ENCODE measurements at regions not wholly inside any gene's neighbourhood (a gene's known extent, or its start where the extent isn't known, plus 50 kb on each side); places are given as distances from the start of the nearest gene placed in this dataset.
"Not testable (repeated sequence)": the region's sequence is repeated elsewhere in the genome, so short reads cannot be mapped to it uniquely, and the experiment has no call there.

GRCh38 chr6:14240411-14241166 lies 123.0 kb downstream of the CD83 start:
- ChIA-PET POLR2A (interaction anchor here (0.6 to 6.0 kb wide), 10 partner anchors 12 to 1379 kb away, joined by 3 to 58 read pairs (median 4); no protein-coding TSS in a partner anchor), CTCF (ENCODE audit: unreplicated experiment) (interaction anchor here (1.1 kb wide), 1 partner anchor 23 kb away, joined by 4 read pairs; no protein-coding TSS in a partner anchor)
- peak overlapping the region; percentile 56 for H3K4me3 ChIP-seq (ENCODE audit: low read depth, low read length, poor library complexity, severe bottlenecking)
- peak overlapping the region; percentile 36; the same call in 1 of the 2 replicates for H2AFZ ChIP-seq (ENCODE audit: low read length)
- intact Hi-C loops (cut with micrococcal nuclease; ENCODE audit: unreplicated experiment) = loop anchor here (1.0 kb wide), 2 partner anchors 29 to 37 kb away; no protein-coding TSS in a partner anchor
- TSS peak; percentile 100 for BruUV-seq (replicated peaks)
- H3K9me2 ChIP-seq (ENCODE audit: insufficient read depth, low read length) = no peaks in the 10 kb centered on the region
- peak overlapping the region; percentile 80 for H3K4me2 ChIP-seq (ENCODE audit: low read length)
- H3K4me1 ChIP-seq (ENCODE audit: insufficient read depth, low read length, poor library complexity, severe bottlenecking) = peaks cover 93% of the 10 kb centered on the region
- H3K9me3 ChIP-seq (ENCODE audit: low read length) = peaks cover 23% of the 10 kb centered on the region
- H3K79me2 ChIP-seq (ENCODE audit: insufficient read depth, low read depth, low read length) = no peaks in the 10 kb centered on the region
- peak; percentile 75 for DNase-seq (ENCODE audit: low spot score)
- H4K20me1 ChIP-seq (ENCODE audit: insufficient read depth, low read length) = no peaks in the 10 kb centered on the region
- peaks cover 23% of the 10 kb centered on the region for H3K36me3 ChIP-seq (ENCODE audit: insufficient read depth, low read length)
- peak overlapping the region; percentile 100 for H3K27ac ChIP-seq (ENCODE audit: low read depth, low read length, poor library complexity, severe bottlenecking)
- TF ChIP-seq, protein P1, sequence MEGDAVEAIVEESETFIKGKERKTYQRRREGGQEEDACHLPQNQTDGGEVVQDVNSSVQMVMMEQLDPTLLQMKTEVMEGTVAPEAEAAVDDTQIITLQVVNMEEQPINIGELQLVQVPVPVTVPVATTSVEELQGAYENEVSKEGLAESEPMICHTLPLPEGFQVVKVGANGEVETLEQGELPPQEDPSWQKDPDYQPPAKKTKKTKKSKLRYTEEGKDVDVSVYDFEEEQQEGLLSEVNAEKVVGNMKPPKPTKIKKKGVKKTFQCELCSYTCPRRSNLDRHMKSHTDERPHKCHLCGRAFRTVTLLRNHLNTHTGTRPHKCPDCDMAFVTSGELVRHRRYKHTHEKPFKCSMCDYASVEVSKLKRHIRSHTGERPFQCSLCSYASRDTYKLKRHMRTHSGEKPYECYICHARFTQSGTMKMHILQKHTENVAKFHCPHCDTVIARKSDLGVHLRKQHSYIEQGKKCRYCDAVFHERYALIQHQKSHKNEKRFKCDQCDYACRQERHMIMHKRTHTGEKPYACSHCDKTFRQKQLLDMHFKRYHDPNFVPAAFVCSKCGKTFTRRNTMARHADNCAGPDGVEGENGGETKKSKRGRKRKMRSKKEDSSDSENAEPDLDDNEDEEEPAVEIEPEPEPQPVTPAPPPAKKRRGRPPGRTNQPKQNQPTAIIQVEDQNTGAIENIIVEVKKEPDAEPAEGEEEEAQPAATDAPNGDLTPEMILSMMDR (conservative IDR thresholded peaks at IDR 0.05; ENCODE audit: low read length) = no peak
- no peak for TF ChIP-seq EZH2phosphoT487 (IDR thresholded peaks at IDR 0.05; ENCODE audit: borderline replicate concordance, low read depth, low read length)

DNA sequence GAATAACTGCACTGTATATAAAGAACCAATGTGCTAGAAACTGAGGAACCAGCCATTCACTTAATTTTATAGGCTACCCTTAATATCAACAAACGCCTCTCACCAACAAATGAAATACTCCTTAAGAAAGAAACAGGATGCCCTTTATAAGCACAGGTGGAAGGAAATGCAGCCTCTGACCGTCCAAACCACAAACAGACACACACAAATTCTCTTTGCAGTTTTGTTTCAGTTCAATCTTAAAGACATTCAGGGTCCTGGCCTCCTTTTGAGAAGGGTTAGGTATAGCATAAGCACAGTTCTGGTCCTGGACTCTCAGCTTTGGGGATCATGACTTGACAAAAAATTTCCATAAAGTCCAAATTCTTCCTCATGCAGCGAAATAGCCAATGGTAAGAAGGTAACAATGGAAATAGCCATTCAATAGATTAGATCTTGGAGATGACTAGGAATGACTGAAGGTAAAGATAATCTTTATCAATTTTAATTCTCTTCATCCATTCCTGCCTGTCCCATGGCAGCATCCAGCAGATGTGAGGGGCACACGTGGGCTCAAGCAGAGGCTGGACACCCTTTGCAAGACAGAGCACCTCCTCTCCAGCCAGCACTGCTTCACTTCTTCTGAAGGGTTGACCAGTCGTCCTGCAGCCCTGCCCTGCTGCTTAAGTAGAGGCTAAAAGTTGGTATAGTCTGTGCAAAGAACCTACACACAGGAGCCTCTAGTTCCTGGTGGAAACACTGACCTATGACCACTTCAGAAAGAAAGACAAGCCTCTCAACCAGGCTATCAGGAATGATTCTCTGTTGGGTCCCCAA lies 123.9 kb downstream of the CD83 start:
- Histone ChIP-seq H3K4me2 (ENCODE audit: low read length) (peak overlapping the region; percentile 80), H3K4me3 (ENCODE audit: low read depth, low read length, poor library complexity, severe bottlenecking) (peak overlapping the region; percentile 56), H4K20me1 (ENCODE audit: insufficient read depth, low read length) (no peaks in the 10 kb centered on the region), H3K9me3 (ENCODE audit: low read length) (peaks cover 23% of the 10 kb centered on the region), H3K9me2 (ENCODE audit: insufficient read depth, low read length) (no peaks in the 10 kb centered on the region), H2AFZ (ENCODE audit: low read length) (peak overlapping the region; percentile 36; the same call in 1 of the 2 replicates), H3K27ac (ENCODE audit: low read depth, low read length, poor library complexity, severe bottlenecking) (peak overlapping the region; percentile 100), H3K79me2 (ENCODE audit: insufficient read depth, low read depth, low read length) (no peaks in the 10 kb centered on the region), H3K4me1 (ENCODE audit: insufficient read depth, low read length, poor library complexity, severe bottlenecking) (peaks cover 95% of the 10 kb centered on the region), H3K36me3 (ENCODE audit: insufficient read depth, low read length) (peaks cover 23% of the 10 kb centered on the region)
- ChIA-PET CTCF (ENCODE audit: unreplicated experiment) (no interaction called here), POLR2A (interaction anchor here (1.0 to 6.0 kb wide), 2 partner anchors 13 to 25 kb away, joined by 4 to 58 read pairs; no protein-coding TSS in a partner anchor)
- TSS peak; percentile 100 for BruUV-seq (replicated peaks)
- peak; percentile 95 for DNase-seq (ENCODE audit: low spot score)
- TF ChIP-seq, protein P1 (conservative IDR thresholded peaks at IDR 0.05; ENCODE audit: low read length) = no peak
- no peak for TF ChIP-seq EZH2phosphoT487 (IDR thresholded peaks at IDR 0.05; ENCODE audit: borderline replicate concordance, low read depth, low read length)
- intact Hi-C loops (cut with micrococcal nuclease; ENCODE audit: unreplicated experiment) = loop anchor here (1.0 kb wide), 2 partner anchors 30 to 36 kb away; no protein-coding TSS in a partner anchor

DNA sequence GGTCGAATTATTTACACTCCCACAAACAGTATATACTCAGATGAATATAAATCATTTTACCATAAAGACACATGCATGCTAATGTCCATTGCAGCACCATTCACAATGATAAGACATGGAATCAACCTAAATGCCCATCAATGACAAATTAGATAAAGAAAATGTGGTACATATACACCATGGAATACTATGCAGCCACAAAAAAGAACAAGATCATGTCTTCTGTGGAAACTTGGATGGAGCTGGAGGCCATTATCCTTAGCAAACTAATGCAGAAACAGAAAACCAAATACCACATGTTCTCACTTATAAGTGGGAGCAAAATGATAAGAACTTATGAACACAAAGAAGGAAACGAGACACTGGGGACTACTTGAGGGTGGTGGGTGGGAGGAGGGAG lies 125.3 kb downstream of the CD83 start:
- DNase-seq (ENCODE audit: low spot score); H3K4me2 ChIP-seq (ENCODE audit: low read length); H4K20me1 ChIP-seq (ENCODE audit: insufficient read depth, low read length); H3K4me3 ChIP-seq (ENCODE audit: low read depth, low read length, poor library complexity, severe bottlenecking); intact Hi-C loops (cut with micrococcal nuclease; ENCODE audit: unreplicated experiment); H2AFZ ChIP-seq (ENCODE audit: low read length); H3K9me2 ChIP-seq (ENCODE audit: insufficient read depth, low read length); BruUV-seq (replicated peaks); H3K79me2 ChIP-seq (ENCODE audit: insufficient read depth, low read depth, low read length): not testable (repeated sequence)
- H3K36me3 ChIP-seq (ENCODE audit: insufficient read depth, low read length) = peaks cover 23% of the 10 kb centered on the region
- ChIA-PET CTCF (ENCODE audit: unreplicated experiment) (interaction anchor here (1.0 kb wide), 1 partner anchor 19 kb away, joined by 3 read pairs; no protein-coding TSS in a partner anchor), POLR2A (interaction anchor here (0.8 to 1.5 kb wide), 3 partner anchors 10 to 13 kb away, joined by 3 to 4 read pairs (median 4); no protein-coding TSS in a partner anchor)
- H3K4me1 ChIP-seq (ENCODE audit: insufficient read depth, low read length, poor library complexity, severe bottlenecking) = peaks cover 89% of the 10 kb centered on the region
- H3K9me3 ChIP-seq (ENCODE audit: low read length) = peaks cover 23% of the 10 kb centered on the region
- H3K27ac ChIP-seq (ENCODE audit: low read depth, low read length, poor library complexity, severe bottlenecking) = peak overlapping the region; percentile 100
